GM12878 (cell line): ENCODE measurements at regions not wholly inside any gene's neighbourhood (a gene's known extent, or its start where the extent isn't known, plus 50 kb on each side); places are given as distances from the start of the nearest gene placed in this dataset.

Source experiments
- BCLAF1 ChIP-seq: fragments of 450-650 bp; IDR thresholded peaks from 2 replicates; pipeline ENCODE4 v1.6.1; 2017; ENCODE audit warnings: antibody characterized with exemption, mild to moderate bottlenecking, moderate library complexity
- CREB1 ChIP-seq: IDR thresholded peaks from 2 replicates; pipeline ENCODE4 v1.6.1; 2012; ENCODE audit warnings: low read depth, mild to moderate bottlenecking, inconsistent platforms
- PAX8 ChIP-seq: fragments of 450-650 bp; IDR thresholded peaks from 2 replicates; pipeline ENCODE4 v1.6.1; 2017; ENCODE audit warnings: mild to moderate bottlenecking, moderate library complexity
- POLR2A ChIP-seq: IDR thresholded peaks from 2 replicates; pipeline ENCODE4 v1.6.1; 2011; ENCODE audit warnings: low read depth, mild to moderate bottlenecking, low read length
- POLR2AphosphoS5 ChIP-seq: IDR thresholded peaks from 2 replicates; pipeline ENCODE4 v1.6.1; 2011; ENCODE audit warnings: mild to moderate bottlenecking, low read length, inconsistent platforms
- REST ChIP-seq: IDR thresholded peaks from 2 replicates; pipeline ENCODE4 v1.6.1; 2012; ENCODE audit warnings: mild to moderate bottlenecking, low read depth, low read length
- SIN3A ChIP-seq: IDR thresholded peaks from 2 replicates; pipeline ENCODE4 v1.6.1; 2012; ENCODE audit warnings: low read depth, low read length, improper control_type of control experiment
- YBX1 ChIP-seq: fragments of 450-650 bp; IDR thresholded peaks from 2 replicates; pipeline ENCODE4 v1.6.1; 2016; ENCODE audit warnings: antibody characterized with exemption
- ZNF207 ChIP-seq: fragments of 450-650 bp; IDR thresholded peaks from 2 replicates; pipeline ENCODE4 v1.6.1; 2014; ENCODE audit warnings: antibody characterized with exemption, mild to moderate bottlenecking, borderline replicate concordance

- no peak for TF ChIP-seq POLR2AphosphoS5
- TF ChIP-seq BCLAF1 = no peak
- no peak for TF ChIP-seq POLR2A
- no peak for TF ChIP-seq YBX1
- no peak for TF ChIP-seq PAX8
- TF ChIP-seq ZNF207 = no peak
- no peak for TF ChIP-seq CREB1
- no peak for TF ChIP-seq SIN3A
- TF ChIP-seq REST = no peak
Observed at GRCh38 chr16:49016461-49016860, 265.2 kb downstream of the CBLN1 start.
